H9 (cell line): ENCODE measurements at regions not wholly inside any gene's neighbourhood (a gene's known extent, or its start where the extent isn't known, plus 50 kb on each side); places are given as distances from the start of the nearest gene placed in this dataset.

ENCODE experiments used
- DNase-seq: peaks from one replicate; pipeline ENCODE4 v3.0.0-alpha.2; 2017
- H2AFZ ChIP-seq: one replicate; pipeline ENCODE4 v1.6.1; 2013; ENCODE audit warnings: mild to moderate bottlenecking, low read length, control low read depth, moderate library complexity
- H2AK5ac ChIP-seq: 2 replicates; pipeline ENCODE4 v1.6.1; 2013; ENCODE audit warnings: low read length, control low read depth, mixed read lengths; ENCODE audit not compliant: insufficient read length
- H2BK120ac ChIP-seq: one replicate; pipeline ENCODE4 v1.6.1; 2013; ENCODE audit warnings: low read depth, mild to moderate bottlenecking, low read length, control low read depth, inconsistent platforms; ENCODE audit not compliant: poor library complexity, severe bottlenecking
- H2BK12ac ChIP-seq: 2 replicates; pipeline ENCODE4 v1.6.1; 2013; ENCODE audit warnings: low read length, control low read depth, mixed read lengths, low read depth; ENCODE audit not compliant: insufficient read length
- H2BK15ac ChIP-seq: 2 replicates; pipeline ENCODE4 v1.6.1; 2013; ENCODE audit warnings: low read depth, low read length, control low read depth
- H2BK20ac ChIP-seq: one replicate; pipeline ENCODE4 v1.6.1; 2013; ENCODE audit warnings: low read depth, mild to moderate bottlenecking, low read length, control low read depth, inconsistent platforms; ENCODE audit not compliant: poor library complexity, severe bottlenecking
- H2BK5ac ChIP-seq: 2 replicates; pipeline ENCODE4 v1.6.1; 2013; ENCODE audit warnings: low read length, control low read depth, mixed read lengths; ENCODE audit not compliant: insufficient read length
- H3K14ac ChIP-seq: 2 replicates; pipeline ENCODE4 v1.6.1; 2013; ENCODE audit warnings: low read length, control low read depth; ENCODE audit not compliant: insufficient read depth
- H3K18ac ChIP-seq: 2 replicates; pipeline ENCODE4 v1.6.1; 2013; ENCODE audit warnings: low read depth, mild to moderate bottlenecking, mixed read lengths, low read length, control low read depth; ENCODE audit not compliant: insufficient read length
- H3K23ac ChIP-seq: 2 replicates; pipeline ENCODE4 v1.6.1; 2013; ENCODE audit warnings: low read length, control low read depth, mixed read lengths, low read depth; ENCODE audit not compliant: insufficient read length
- H3K23me2 ChIP-seq: 2 replicates; pipeline ENCODE4 v1.6.1; 2013; ENCODE audit warnings: low read depth, mild to moderate bottlenecking, mixed read lengths, low read length, control low read depth; ENCODE audit not compliant: insufficient read length, poor library complexity, severe bottlenecking
- H3K27ac ChIP-seq: 2 replicates; pipeline ENCODE4 v1.5.1; 2013; ENCODE audit warnings: low read length, control low read depth, mixed read lengths, low read depth; ENCODE audit not compliant: insufficient read length
- H3K27me3 ChIP-seq: 2 replicates; pipeline ENCODE4 v1.6.1; 2013; ENCODE audit warnings: low read length, control low read depth, inconsistent platforms; ENCODE audit not compliant: insufficient read depth
- H3K4ac ChIP-seq: 2 replicates; pipeline ENCODE4 v1.6.1; 2013; ENCODE audit warnings: low read depth, mild to moderate bottlenecking, control low read depth, inconsistent platforms, low read length, moderate library complexity
- H3K4me1 ChIP-seq: 2 replicates; pipeline ENCODE4 v1.6.1; 2013; ENCODE audit warnings: low read length, control low read depth, inconsistent platforms; ENCODE audit not compliant: insufficient read depth
- H3K4me2 ChIP-seq: 2 replicates; pipeline ENCODE4 v1.6.1; 2013; ENCODE audit warnings: low read length, control low read depth, mixed read lengths; ENCODE audit not compliant: insufficient read length, insufficient read depth
- H3K56ac ChIP-seq: 2 replicates; pipeline ENCODE4 v1.6.1; 2013; ENCODE audit warnings: low read depth, mild to moderate bottlenecking, mixed read lengths, low read length, control low read depth; ENCODE audit not compliant: insufficient read length
- H3K79me1 ChIP-seq: 2 replicates; pipeline ENCODE4 v1.6.1; 2013; ENCODE audit warnings: low read depth, mild to moderate bottlenecking, moderate library complexity, low read length, control low read depth, inconsistent platforms; ENCODE audit not compliant: insufficient read depth, poor library complexity, severe bottlenecking
- H3K79me2 ChIP-seq: 2 replicates; pipeline ENCODE4 v1.6.1; 2013; ENCODE audit warnings: low read length, control low read depth, inconsistent platforms; ENCODE audit not compliant: insufficient read depth
- H3K9ac ChIP-seq: 2 replicates; pipeline ENCODE4 v1.6.1; 2013; ENCODE audit warnings: low read length, control low read depth, mixed read lengths; ENCODE audit not compliant: insufficient read length; ENCODE audit errors: extremely low read depth
- H3K9me3 ChIP-seq: one replicate; pipeline ENCODE4 v1.6.1; 2013; ENCODE audit warnings: low read depth, low read length, inconsistent platforms; ENCODE audit not compliant: control insufficient read depth
- H3T11ph ChIP-seq: one replicate; pipeline ENCODE4 v1.6.1; 2013; ENCODE audit warnings: mild to moderate bottlenecking, low read length, control low read depth, inconsistent platforms
- H4K20me1 ChIP-seq: one replicate; pipeline ENCODE4 v1.6.1; 2013; ENCODE audit not compliant: control insufficient read depth, insufficient read length, insufficient read depth
- H4K5ac ChIP-seq: 2 replicates; pipeline ENCODE4 v1.6.1; 2013; ENCODE audit warnings: low read depth, mild to moderate bottlenecking, mixed read lengths, low read length, control low read depth; ENCODE audit not compliant: insufficient read length
- H4K8ac ChIP-seq: replicated peaks from 2 replicates; pipeline ENCODE4 v1.6.1; 2013; ENCODE audit warnings: low read length, control low read depth, mixed read lengths, low read depth; ENCODE audit not compliant: insufficient read length
- H4K91ac ChIP-seq: 2 replicates; pipeline ENCODE4 v1.6.1; 2013; ENCODE audit warnings: low read depth, mild to moderate bottlenecking, moderate library complexity, mixed read lengths, low read length, control low read depth; ENCODE audit not compliant: insufficient read length
- H3K27ac Mint-ChIP-seq, 3 experiments: 2 replicates in 2 of 3; 3 replicates in 1 of 3; pipeline ENCODE4 v1.8.0; 2020 to 2021; ENCODE audit warnings: mixed read lengths in 3 of 3, mild to moderate bottlenecking in 1 of 3, moderate library complexity in 1 of 3
- H3K27me3 Mint-ChIP-seq: 2 replicates; pipeline ENCODE4 v1.8.0; 2021; ENCODE audit warnings: low read depth, mild to moderate bottlenecking, moderate library complexity, mixed read lengths
- H3K36me3 Mint-ChIP-seq, 3 experiments: 2 replicates in 2 of 3; 3 replicates in 1 of 3; pipeline ENCODE4 v1.8.0; 2020 to 2021; ENCODE audit warnings: low read depth in 3 of 3, mixed read lengths in 3 of 3; ENCODE audit not compliant: insufficient read depth in 1 of 3
- H3K4me1 Mint-ChIP-seq, 2 experiments: 2 replicates each; pipeline ENCODE4 v1.8.0; 2020; ENCODE audit warnings: mixed read lengths in 2 of 2
- H3K4me3 Mint-ChIP-seq, 2 experiments: 2 replicates in 1 of 2; 3 replicates in 1 of 2; pipeline ENCODE4 v1.8.0; 2020 to 2021; ENCODE audit warnings: mild to moderate bottlenecking in 2 of 2, mixed read lengths in 2 of 2, moderate library complexity in 1 of 2
- H3K9me3 Mint-ChIP-seq, 2 experiments: 2 replicates in 1 of 2; 3 replicates in 1 of 2; pipeline ENCODE4 v1.8.0; 2020; ENCODE audit warnings: mild to moderate bottlenecking in 2 of 2, mixed read lengths in 2 of 2, moderate library complexity in 1 of 2
- CTCF ChIP-seq: fragments of 200-600 bp; sonication (generic); conservative IDR thresholded peaks from 3 replicates; pipeline ENCODE4 v1.8.0; 2021; ENCODE audit warnings: antibody characterized with exemption, mild to moderate bottlenecking
- WGBS: extraction: QIAGEN DNeasy Blood & Tissue Kit; methylation state at CpG from one replicate; pipeline ENCODE4 v1.1.7; 2013; ENCODE audit warnings: missing lambda C conversion rate, low lambda C conversion rate, mixed read lengths; ENCODE audit not compliant: insufficient read length; ENCODE audit errors: extremely low coverage; 5-methylcytosine and 5-hydroxymethylcytosine counted together

- peak; percentile 73 for DNase-seq
Measured at GRCh38 chr14:87615822-87616679, 376.9 kb downstream of the GALC start.

More at GRCh38 chr14:87615822-87616679, 376.9 kb downstream of the GALC start:
- peak; percentile 88 for TF ChIP-seq CTCF
- H3K9ac ChIP-seq: no peak overlapping the region
- no peak overlapping the region for H3K27ac ChIP-seq
- no peak overlapping the region for H2AFZ ChIP-seq
- no peak overlapping the region for H3K4me3 Mint-ChIP-seq
- H2BK12ac ChIP-seq: no peak overlapping the region
- H3K27me3 ChIP-seq: no peaks in the 10 kb centered on the region
- H3K14ac ChIP-seq: no peak overlapping the region
- H2BK120ac ChIP-seq: no peak overlapping the region
- H3K79me2 ChIP-seq: no peaks in the 10 kb centered on the region
- no peak overlapping the region for H3K56ac ChIP-seq
- H2BK5ac ChIP-seq: no peak overlapping the region
- H3K23me2 ChIP-seq: no peaks in the 10 kb centered on the region
- H3K79me1 ChIP-seq: no peaks in the 10 kb centered on the region
- H3K4me1 ChIP-seq: no peaks in the 10 kb centered on the region
- H3K9me3 Mint-ChIP-seq: peaks cover 9 to 14% of the 10 kb centered on the region in 2 experiments
- no peaks in the 10 kb centered on the region for H4K20me1 ChIP-seq
- H3K27me3 Mint-ChIP-seq: peaks cover 10% of the 10 kb centered on the region
- H3T11ph ChIP-seq: no peak overlapping the region
- no peak overlapping the region for H3K18ac ChIP-seq
- H2AK5ac ChIP-seq: no peak overlapping the region
- H3K9me3 ChIP-seq: peaks cover 3% of the 10 kb centered on the region
- WGBS: no CpG with 5 or more reads among the region's 12 CpGs
- H4K91ac ChIP-seq: no peak overlapping the region
- no peaks in the 10 kb centered on the region for H3K4me1 Mint-ChIP-seq
- H3K27ac Mint-ChIP-seq: no peak overlapping the region
- no peak overlapping the region for H2BK20ac ChIP-seq
- no peak overlapping the region for H3K4me2 ChIP-seq
- no peak overlapping the region for H3K4ac ChIP-seq
- H3K36me3 Mint-ChIP-seq: peaks cover 6 to 12% (median 7%) of the 10 kb centered on the region in 3 experiments
- no peak overlapping the region for H2BK15ac ChIP-seq
- no peak overlapping the region for H4K5ac ChIP-seq
- H4K8ac ChIP-seq: no peak overlapping the region
- no peak overlapping the region for H3K23ac ChIP-seq
